GM12878 (cell line): ENCODE measurements at regions not wholly inside any gene's neighbourhood (a gene's known extent, or its start where the extent isn't known, plus 50 kb on each side); places are given as distances from the start of the nearest gene placed in this dataset.

Experiments
- ATAC-seq: fragments of 200-7000 bp; cut with Tn5 transposase; 3 replicates; pipeline ENCODE4 v1.9.1; 2020; ENCODE audit warnings: mild to moderate bottlenecking, moderate library complexity
- BruUV-seq: library from RNA; stranded (reverse); fragments of 400-500 nt; replicated peaks from 2 replicates; lab custom pipeline; 2021; lab: Mats Ljungman, UMichigan
- CTCF ChIA-PET: fragments of 300-600 bp; sonication (Branson Sonifier 250); formaldehyde crosslinking; extraction: SDS; loops from one replicate; lab custom pipeline; 2021; ENCODE audit warnings: inconsistent platforms; lab: Yijun Ruan, JAX
- POLR2A ChIA-PET: fragments of 350-600 bp; formaldehyde crosslinking; extraction: SDS; loops from one replicate; lab custom pipeline; 2021; ENCODE audit warnings: inconsistent platforms; lab: Charles Lee
- RAD21 ChIA-PET: fragments of 300-600 bp; sonication (Branson Sonifier 250); formaldehyde crosslinking; loops from one replicate; lab custom pipeline; 2023; ENCODE audit warnings: antibody characterized with exemption; ENCODE audit not compliant: unreplicated experiment; lab: Charles Lee
- SMC1A ChIA-PET: fragments of 300-600 bp; sonication (Branson Sonifier 250); formaldehyde crosslinking; loops from one replicate; lab custom pipeline; 2023; ENCODE audit not compliant: unreplicated experiment, uncharacterized antibody; lab: Charles Lee
- DNase-seq: peaks from one replicate; pipeline ENCODE4 v3.0.0-alpha.2; 2011; ENCODE audit warnings: low read depth, low spot score
- FAIRE-seq: peaks from 3 replicates; lab custom pipeline; 2011; peaks lifted over from hg19 to GRCh38; lab: Jason Lieb, UNC
- H2AFZ ChIP-seq: 2 replicates; pipeline ENCODE4 v1.6.0; 2011; ENCODE audit warnings: low read depth, low read length, control low read depth; ENCODE audit not compliant: control insufficient read depth
- H3K27ac ChIP-seq: 2 replicates; pipeline ENCODE4 v1.5.1; 2011; ENCODE audit warnings: control low read depth; ENCODE audit not compliant: control insufficient read depth, insufficient read depth
- H3K27me3 ChIP-seq, 2 experiments: replicated peaks in 1 of 2; 2 replicates each; pipeline versions ENCODE4 v1.6.0 to v1.6.1; 2011; ENCODE audit warnings: low read length in 1 of 2; ENCODE audit not compliant: control insufficient read depth in 2 of 2, insufficient read depth in 2 of 2
- H3K36me3 ChIP-seq, 2 experiments: 2 replicates each; pipeline ENCODE4 v1.5.1; 2011; ENCODE audit warnings: low read length in 1 of 2; ENCODE audit not compliant: control insufficient read depth in 2 of 2, insufficient read depth in 2 of 2
- H3K4me1 ChIP-seq: 2 replicates; pipeline ENCODE4 v1.6.1; 2011; ENCODE audit warnings: mild to moderate bottlenecking, low read length, moderate library complexity, mixed read lengths; ENCODE audit not compliant: control insufficient read depth, insufficient read depth
- H3K4me2 ChIP-seq: 2 replicates; pipeline ENCODE4 v1.6.0; 2011; ENCODE audit warnings: control low read depth; ENCODE audit not compliant: control insufficient read depth, insufficient read depth
- H3K4me3 ChIP-seq: fragments of 200-600 bp; sonication (generic); 2 replicates; pipeline ENCODE4 v1.5.1; 2016
- H3K79me2 ChIP-seq: 2 replicates; pipeline ENCODE4 v1.6.0; 2011; ENCODE audit warnings: low read length; ENCODE audit not compliant: control insufficient read depth, insufficient read depth
- H3K9ac ChIP-seq: 2 replicates; pipeline ENCODE4 v1.8.0; 2011; ENCODE audit warnings: low read length, control low read depth, mixed read lengths; ENCODE audit not compliant: control insufficient read depth, insufficient read depth
- H3K9me3 ChIP-seq: replicated peaks from 3 replicates; pipeline ENCODE4 v1.5.1; 2011; ENCODE audit warnings: mild to moderate bottlenecking, low read length; ENCODE audit not compliant: control insufficient read depth, insufficient read depth
- H4K20me1 ChIP-seq: 2 replicates; pipeline ENCODE4 v1.6.0; 2011; ENCODE audit not compliant: control insufficient read depth, insufficient read depth
- ATF7 ChIP-seq: fragments of 450-650 bp; IDR thresholded peaks from 2 replicates; pipeline ENCODE4 v1.6.1; 2016; ENCODE audit warnings: low read depth, mild to moderate bottlenecking
- CBFB ChIP-seq: IDR thresholded peaks from 2 replicates; pipeline ENCODE4 v1.6.1; 2016; ENCODE audit warnings: antibody characterized with exemption, low read depth
- CREB1 ChIP-seq: IDR thresholded peaks from 2 replicates; pipeline ENCODE4 v1.6.1; 2012; ENCODE audit warnings: low read depth, mild to moderate bottlenecking, inconsistent platforms
- E2F4 ChIP-seq: IDR thresholded peaks from 2 replicates; pipeline ENCODE4 v1.6.1; 2012; ENCODE audit warnings: low read depth, low read length, improper control_type of control experiment
- GABPA ChIP-seq: IDR thresholded peaks from 2 replicates; pipeline ENCODE4 v1.6.1; 2014; ENCODE audit warnings: antibody characterized with exemption, low read depth, mild to moderate bottlenecking, inconsistent platforms
- HDGF ChIP-seq: fragments of 450-650 bp; IDR thresholded peaks from 2 replicates; pipeline ENCODE4 v1.6.1; 2016; ENCODE audit warnings: antibody characterized with exemption
- IKZF1 ChIP-seq: fragments of 450-650 bp; conservative IDR thresholded peaks from 2 replicates; pipeline ENCODE4 v1.6.1; 2017; ENCODE audit warnings: antibody characterized with exemption, mild to moderate bottlenecking
- KAT2A ChIP-seq: conservative IDR thresholded peaks from 2 replicates; pipeline ENCODE4 v1.6.1; 2011; ENCODE audit warnings: low read depth, low read length; ENCODE audit not compliant: control insufficient read depth
- LARP7 ChIP-seq: fragments of 450-650 bp; IDR thresholded peaks from 2 replicates; pipeline ENCODE4 v1.6.1; 2017; ENCODE audit warnings: mild to moderate bottlenecking
- NFIC ChIP-seq: IDR thresholded peaks from 2 replicates; pipeline ENCODE4 v1.6.1; 2012; ENCODE audit warnings: low read depth, mild to moderate bottlenecking, inconsistent platforms, low read length, moderate library complexity
- NFYA ChIP-seq: IDR thresholded peaks from 2 replicates; pipeline ENCODE4 v1.6.1; 2011; ENCODE audit warnings: low read depth, mild to moderate bottlenecking, low read length, improper control_type of control experiment, borderline replicate concordance
- RBBP5 ChIP-seq: fragments of 200-600 bp; sonication (generic); conservative IDR thresholded peaks from 2 replicates; pipeline ENCODE4 v1.6.1; 2016
- RUNX3 ChIP-seq: IDR thresholded peaks from 2 replicates; pipeline ENCODE4 v1.6.1; 2012; ENCODE audit warnings: low read length, inconsistent platforms
- SRF ChIP-seq, 2 experiments: IDR thresholded peaks; 2 replicates each; pipeline ENCODE4 v1.6.1; 2011; ENCODE audit warnings: low read depth in 2 of 2, low read length in 2 of 2, mild to moderate bottlenecking in 1 of 2, moderate library complexity in 1 of 2
- TCF12 ChIP-seq: IDR thresholded peaks from 2 replicates; pipeline ENCODE4 v1.6.1; 2011; ENCODE audit warnings: low read depth, mild to moderate bottlenecking, low read length
- TCF7 ChIP-seq: IDR thresholded peaks from 2 replicates; pipeline ENCODE4 v1.6.1; 2014; ENCODE audit warnings: antibody characterized with exemption, borderline replicate concordance
- WGBS: methylation state at CpG from one replicate; pipeline ENCODE4 v1.1.6; 2016; ENCODE audit warnings: low lambda C conversion rate; ENCODE audit not compliant: insufficient replicate concordance, insufficient coverage; ENCODE audit errors: missing lambda C conversion rate; 5-methylcytosine and 5-hydroxymethylcytosine counted together
- in situ Hi-C: fragments of 300-500 bp; cut with MboI; formaldehyde crosslinking; loops from 9 replicates; pipeline ENCODE4 v1.14.3; 2018; ENCODE audit warnings: mixed read lengths
- intact Hi-C: fragments of 100-400 bp; cut with micrococcal nuclease; formaldehyde crosslinking; loops from one replicate; pipeline ENCODE4 v1.14.2; 2022; ENCODE audit not compliant: unreplicated experiment
- TF ChIP-seq, protein P1 (sequence below): fragments of 450-650 bp; IDR thresholded peaks from 2 replicates; pipeline ENCODE4 v1.6.1; 2016; ENCODE audit warnings: mild to moderate bottlenecking
- TF ChIP-seq, protein P2 (sequence below), 3 experiments: IDR thresholded peaks in 2 of 3; conservative IDR thresholded peaks in 1 of 3; 2 replicates each; pipeline ENCODE4 v1.5.1; 2011; ENCODE audit warnings: low read depth in 3 of 3, low read length in 3 of 3, mild to moderate bottlenecking in 3 of 3, control low read depth in 2 of 3, moderate library complexity in 2 of 3, inconsistent platforms in 1 of 3, mixed read lengths in 1 of 3; ENCODE audit not compliant: control insufficient read depth in 2 of 3, insufficient read depth in 1 of 3; ENCODE audit errors: extremely low read depth in 1 of 3
- TF ChIP-seq, protein P3 (sequence below): IDR thresholded peaks from 2 replicates; pipeline ENCODE4 v1.6.1; 2012; ENCODE audit warnings: low read depth, low read length, improper control_type of control experiment

GRCh38 chr6:4018171-4018923, 60.6 kb downstream of the FAM217A start:
- peak; percentile 75 for ATAC-seq
- intact Hi-C loops: no loop called here
- ChIA-PET RAD21 (interaction anchor here (0.8 to 2.1 kb wide), 7 partner anchors 15 to 951 kb away, joined by 3 to 10 read pairs (median 4); partner anchors contain the start of gene ECI2), POLR2A (interaction anchor here (0.6 to 2.8 kb wide), 6 partner anchors 20 to 824 kb away, joined by 3 to 6 read pairs (median 3); partner anchors contain the start of gene ECI2), SMC1A (interaction anchor here (0.6 to 1.6 kb wide), 7 partner anchors 10 to 1119 kb away, joined by 3 to 8 read pairs (median 3); no protein-coding TSS in a partner anchor), CTCF (interaction anchor here (0.6 to 1.5 kb wide), 2 partner anchors 28 to 123 kb away, joined by 3 read pairs; no protein-coding TSS in a partner anchor)
- in situ Hi-C loops: no loop called here
- DNase-seq: peak; percentile 87
- Histone ChIP-seq H2AFZ (peak overlapping the region; percentile 95), H4K20me1 (no peaks in the 10 kb centered on the region), H3K27ac (peak overlapping the region; percentile 91), H3K4me3 (peak overlapping the region; percentile 67), H3K9ac (peak overlapping the region; percentile 82), H3K27me3 (no peaks in the 10 kb centered on the region), H3K36me3 (0 out of 4 replicates have a peak, but pooled peaks cover 0 to 5% of the 10 kb centered on the region in 2 experiments), H3K4me1 (peaks cover 4% of the 10 kb centered on the region; the same call in 1 of the 2 replicates), H3K79me2 (peaks cover 56% of the 10 kb centered on the region), H3K9me3 (no peaks in the 10 kb centered on the region), H3K4me2 (peak overlapping the region; percentile 95)
- WGBS: under 1% methylated on average over 59 of the region's 62 CpGs
- TSS peak; percentile 73 for BruUV-seq
- peak; percentile 81 for FAIRE-seq
- TF ChIP-seq CREB1 (peak; percentile 79), LARP7 (0 out of 2 replicates have a peak, but pooled peaks have one; percentile 83), RUNX3 (peak; percentile 83), NFYA (no peak), HDGF (0 out of 2 replicates have a peak, but pooled peaks have one; percentile 61), SRF (IDR thresholded peaks at IDR 0.05; ENCODE audit: low read depth in 2 of 2, low read length in 2 of 2) (no peak), CBFB (peak; percentile 82), GABPA (peak; percentile 58; the same call in 1 of the 2 replicates), IKZF1 (peak; percentile 87), TCF12 (peak; percentile 46; the same call in 1 of the 2 replicates), KAT2A (no peak), ATF7 (peak; percentile 73), TCF7 (peak; percentile 80; the same call in 1 of the 2 replicates), E2F4 (peak; percentile 53; the same call in 1 of the 2 replicates), NFIC (no peak), RBBP5 (0 out of 2 replicates have a peak, but pooled peaks have one; percentile 20)
- TF ChIP-seq, protein P1, sequence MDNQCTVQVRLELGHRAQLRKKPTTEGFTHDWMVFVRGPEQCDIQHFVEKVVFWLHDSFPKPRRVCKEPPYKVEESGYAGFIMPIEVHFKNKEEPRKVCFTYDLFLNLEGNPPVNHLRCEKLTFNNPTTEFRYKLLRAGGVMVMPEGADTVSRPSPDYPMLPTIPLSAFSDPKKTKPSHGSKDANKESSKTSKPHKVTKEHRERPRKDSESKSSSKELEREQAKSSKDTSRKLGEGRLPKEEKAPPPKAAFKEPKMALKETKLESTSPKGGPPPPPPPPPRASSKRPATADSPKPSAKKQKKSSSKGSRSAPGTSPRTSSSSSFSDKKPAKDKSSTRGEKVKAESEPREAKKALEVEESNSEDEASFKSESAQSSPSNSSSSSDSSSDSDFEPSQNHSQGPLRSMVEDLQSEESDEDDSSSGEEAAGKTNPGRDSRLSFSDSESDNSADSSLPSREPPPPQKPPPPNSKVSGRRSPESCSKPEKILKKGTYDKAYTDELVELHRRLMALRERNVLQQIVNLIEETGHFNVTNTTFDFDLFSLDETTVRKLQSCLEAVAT: peak; percentile 88
- TF ChIP-seq, protein P2, sequence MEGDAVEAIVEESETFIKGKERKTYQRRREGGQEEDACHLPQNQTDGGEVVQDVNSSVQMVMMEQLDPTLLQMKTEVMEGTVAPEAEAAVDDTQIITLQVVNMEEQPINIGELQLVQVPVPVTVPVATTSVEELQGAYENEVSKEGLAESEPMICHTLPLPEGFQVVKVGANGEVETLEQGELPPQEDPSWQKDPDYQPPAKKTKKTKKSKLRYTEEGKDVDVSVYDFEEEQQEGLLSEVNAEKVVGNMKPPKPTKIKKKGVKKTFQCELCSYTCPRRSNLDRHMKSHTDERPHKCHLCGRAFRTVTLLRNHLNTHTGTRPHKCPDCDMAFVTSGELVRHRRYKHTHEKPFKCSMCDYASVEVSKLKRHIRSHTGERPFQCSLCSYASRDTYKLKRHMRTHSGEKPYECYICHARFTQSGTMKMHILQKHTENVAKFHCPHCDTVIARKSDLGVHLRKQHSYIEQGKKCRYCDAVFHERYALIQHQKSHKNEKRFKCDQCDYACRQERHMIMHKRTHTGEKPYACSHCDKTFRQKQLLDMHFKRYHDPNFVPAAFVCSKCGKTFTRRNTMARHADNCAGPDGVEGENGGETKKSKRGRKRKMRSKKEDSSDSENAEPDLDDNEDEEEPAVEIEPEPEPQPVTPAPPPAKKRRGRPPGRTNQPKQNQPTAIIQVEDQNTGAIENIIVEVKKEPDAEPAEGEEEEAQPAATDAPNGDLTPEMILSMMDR (IDR thresholded peaks at IDR 0.05 in 2 of 3, conservative IDR thresholded peaks at IDR 0.05 in 1 of 3; ENCODE audit: control insufficient read depth in 2 of 3, extremely low read depth in 1 of 3, insufficient read depth in 1 of 3, low read depth in 3 of 3, low read length in 3 of 3): peak; percentile 13 to 29 (median 18); a peak in 1 of 6 replicates
- TF ChIP-seq, protein P3, sequence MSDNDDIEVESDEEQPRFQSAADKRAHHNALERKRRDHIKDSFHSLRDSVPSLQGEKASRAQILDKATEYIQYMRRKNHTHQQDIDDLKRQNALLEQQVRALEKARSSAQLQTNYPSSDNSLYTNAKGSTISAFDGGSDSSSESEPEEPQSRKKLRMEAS: peak; percentile 48; the same call in 1 of the 2 replicates
